NCI-H2171 treated with DMSO at 0.1 percent for 48 hours (cell line): ENCODE measurements at regions not wholly inside any gene's neighbourhood (a gene's known extent, or its start where the extent isn't known, plus 50 kb on each side); places are given as distances from the start of the nearest gene placed in this dataset.

Source experiments
- DNase-seq: peaks from one replicate; lab custom pipeline; 2025; lab: John Stamatoyannopoulos, UW

- no peak for DNase-seq
These were observed 470.3 kb downstream of the MBD2 start for GRCh38 chr18:53754154-53754553.

GRCh38 chr18:53753601-53754000 is 470.9 kb downstream of the MBD2 start:
- no peak for DNase-seq

GRCh38 chr18:53752781-53753367 is 471.6 kb downstream of the MBD2 start:
- peak; percentile 60 for DNase-seq

- DNase-seq = no peak
These were observed 474.7 kb downstream of the MBD2 start for GRCh38 chr18:53749766-53750165.

- no peak for DNase-seq
These were observed 476.8 kb downstream of the MBD2 start for GRCh38 chr18:53747663-53748160.

- no peak for DNase-seq
These were observed 477.3 kb downstream of the MBD2 start for GRCh38 chr18:53747210-53747609.

- no peak for DNase-seq
These were observed 478.5 kb downstream of the MBD2 start for GRCh38 chr18:53745986-53746385.

GRCh38 chr18:53745224-53745967 is 479.1 kb downstream of the MBD2 start:
- DNase-seq = peak; percentile 2

GRCh38 chr18:53739700-53740099 is 484.8 kb downstream of the MBD2 start:
- no peak for DNase-seq

- DNase-seq = no peak
These were observed 488.9 kb downstream of the MBD2 start for GRCh38 chr18:53735526-53735925.

- no peak for DNase-seq
These were observed 509.1 kb downstream of the MBD2 start for GRCh38 chr18:53715243-53715853.

GRCh38 chr18:53710080-53710479 is 514.4 kb downstream of the MBD2 start:
- DNase-seq = no peak

- no peak for DNase-seq
These were observed 522.0 kb downstream of the MBD2 start for GRCh38 chr18:53702480-53702879.

- no peak for DNase-seq
These were observed 522.8 kb downstream of the MBD2 start for GRCh38 chr18:53701697-53702096.

GRCh38 chr18:53698907-53699306 is 525.6 kb downstream of the MBD2 start:
- peak; percentile 79 for DNase-seq

GRCh38 chr18:53689886-53690285 is 534.6 kb downstream of the MBD2 start:
- no peak for DNase-seq

- no peak for DNase-seq
These were observed 537.5 kb downstream of the MBD2 start for GRCh38 chr18:53686965-53687364.

- no peak for DNase-seq
These were observed 541.7 kb downstream of the MBD2 start for GRCh38 chr18:53682796-53683195.

GRCh38 chr18:53677480-53677879 is 547.0 kb downstream of the MBD2 start:
- no peak for DNase-seq

GRCh38 chr18:53665701-53666100 is 558.8 kb downstream of the MBD2 start:
- no peak for DNase-seq

GRCh38 chr18:53664575-53664974 is 559.9 kb downstream of the MBD2 start:
- DNase-seq = no peak

GRCh38 chr18:53660306-53660705 is 564.2 kb downstream of the MBD2 start:
- no peak for DNase-seq

- DNase-seq = no peak
These were observed 567.2 kb downstream of the MBD2 start for GRCh38 chr18:53657257-53657656.
